A549 (cell line): ENCODE measurements at regions not wholly inside any gene's neighbourhood (a gene's known extent, or its start where the extent isn't known, plus 50 kb on each side); places are given as distances from the start of the nearest gene placed in this dataset.
"Not testable (repeated sequence)": the region's sequence is repeated elsewhere in the genome, so short reads cannot be mapped to it uniquely, and the experiment has no call there.

Experiments
- ATAC-seq, 2 experiments: fragments of 200-7000 bp in 1 of 2; fragments of >200 bp in 1 of 2; cut with Nextera tagmentation in 1 of 2; cut with Tn5 transposase in 1 of 2; 3 replicates each; pipeline versions ENCODE4 v1.8.0 to v1.9.1; 2018 to 2020; ENCODE audit warnings: mild to moderate bottlenecking in 1 of 2, moderate library complexity in 1 of 2
- CTCF ChIA-PET: fragments of 300-600 bp; sonication (Branson Sonifier 250); formaldehyde crosslinking; extraction: SDS; loops from one replicate; lab custom pipeline; 2021; ENCODE audit warnings: antibody characterized with exemption, inconsistent platforms; lab: Yijun Ruan, JAX
- POLR2A ChIA-PET: fragments of 350-600 bp; formaldehyde crosslinking; extraction: SDS; loops from one replicate; lab custom pipeline; 2021; ENCODE audit warnings: antibody characterized with exemption, inconsistent platforms; lab: Yijun Ruan, JAX
- DNase-seq, 2 experiments: peaks; one replicate each; pipeline versions ENCODE4 v3.0.0 to v3.0.0-alpha.2; 2011 to 2016; ENCODE audit warnings: low read depth in 1 of 2, low spot score in 1 of 2
- FAIRE-seq: peaks from 2 replicates; lab custom pipeline; 2011; peaks lifted over from hg19 to GRCh38; lab: Jason Lieb, UNC
- H3K27ac ChIP-seq, 2 experiments: fragments of >200 bp; sonication (Bioruptor Twin); formaldehyde crosslinking; 3 replicates each; pipeline ENCODE4 v1.5.1; 2016 to 2017
- H3K4me1 ChIP-seq: fragments of >200 bp; sonication (Bioruptor Twin); formaldehyde crosslinking; 3 replicates; pipeline ENCODE4 v1.6.1; 2016
- H3K4me2 ChIP-seq: fragments of >200 bp; sonication (Bioruptor Twin); formaldehyde crosslinking; 3 replicates; pipeline ENCODE4 v1.6.1; 2016
- H3K4me3 ChIP-seq: fragments of >200 bp; sonication (Bioruptor Twin); formaldehyde crosslinking; 3 replicates; pipeline ENCODE4 v1.5.1; 2016
- H3K9me3 ChIP-seq: fragments of >200 bp; sonication (Bioruptor Twin); formaldehyde crosslinking; 3 replicates; pipeline ENCODE4 v1.6.1; 2016
- CHD2 ChIP-seq: fragments of 150-350 bp; IDR thresholded peaks from 2 replicates; pipeline ENCODE4 v1.6.1; 2014; ENCODE audit warnings: low read length; ENCODE audit not compliant: partially characterized antibody
- EHF ChIP-seq: fragments of 250-450 bp; sonication (Bioruptor Pico); IDR thresholded peaks from 2 replicates; pipeline ENCODE4 v1.5.0; 2020; ENCODE audit warnings: mild to moderate bottlenecking
- FOXS1 ChIP-seq: fragments of 250-450 bp; sonication (Bioruptor Pico); IDR thresholded peaks from 2 replicates; pipeline ENCODE4 v1.5.0; 2020; ENCODE audit warnings: mild to moderate bottlenecking, moderate library complexity
- GATA3 ChIP-seq: IDR thresholded peaks from 2 replicates; pipeline ENCODE4 v1.6.1; 2012; ENCODE audit warnings: borderline replicate concordance
- HEYL ChIP-seq: fragments of 250-450 bp; sonication (Bioruptor Pico); IDR thresholded peaks from 2 replicates; pipeline ENCODE4 v1.8.0; 2021; ENCODE audit warnings: mild to moderate bottlenecking, moderate library complexity
- HOXB13 ChIP-seq: fragments of 250-450 bp; sonication (Bioruptor Pico); IDR thresholded peaks from 2 replicates; pipeline ENCODE4 v1.5.0; 2020; ENCODE audit warnings: low read depth, mild to moderate bottlenecking, moderate library complexity
- HOXB5 ChIP-seq: fragments of 250-450 bp; sonication (Bioruptor Pico); IDR thresholded peaks from 2 replicates; pipeline ENCODE4 v1.5.0; 2020; ENCODE audit warnings: mild to moderate bottlenecking, moderate library complexity
- JUN ChIP-seq, 2 experiments: fragments of >200 bp; sonication (Bioruptor Twin); formaldehyde crosslinking; IDR thresholded peaks; 2 replicates in 1 of 2; 3 replicates in 1 of 2; pipeline ENCODE4 v1.6.1; 2016 to 2017
- JUNB ChIP-seq: fragments of >200 bp; sonication (Bioruptor Twin); formaldehyde crosslinking; IDR thresholded peaks from 2 replicates; pipeline ENCODE4 v1.6.1; 2016
- MAFK ChIP-seq: fragments of 450-650 bp; IDR thresholded peaks from 2 replicates; pipeline ENCODE4 v1.6.1; 2014; ENCODE audit not compliant: partially characterized antibody
- MAZ ChIP-seq: fragments of 150-350 bp; IDR thresholded peaks from 2 replicates; pipeline ENCODE4 v1.6.1; 2014; ENCODE audit warnings: antibody characterized with exemption, low read depth, low read length, borderline replicate concordance
- NPAS2 ChIP-seq: fragments of 250-450 bp; sonication (Bioruptor Pico); IDR thresholded peaks from 2 replicates; pipeline ENCODE4 v1.8.0; 2022; ENCODE audit warnings: mild to moderate bottlenecking, moderate library complexity, borderline replicate concordance
- POLR2A ChIP-seq: IDR thresholded peaks from 2 replicates; pipeline ENCODE4 v1.6.1; 2012; ENCODE audit warnings: mild to moderate bottlenecking, low read length
- RAD21 ChIP-seq, 2 experiments: fragments of >200 bp in 1 of 2; sonication (Bioruptor Twin) in 1 of 2; formaldehyde crosslinking in 1 of 2; IDR thresholded peaks in 1 of 2; conservative IDR thresholded peaks in 1 of 2; 2 replicates in 1 of 2; 3 replicates in 1 of 2; pipeline ENCODE4 v1.6.1; 2012 to 2018; ENCODE audit warnings: inconsistent platforms in 1 of 2
- RCOR1 ChIP-seq: fragments of 150-350 bp; IDR thresholded peaks from 2 replicates; pipeline ENCODE4 v1.6.1; 2014; ENCODE audit warnings: antibody characterized with exemption, low read length, low read depth
- SMC3 ChIP-seq: fragments of >200 bp; sonication (Bioruptor Twin); formaldehyde crosslinking; IDR thresholded peaks from 3 replicates; pipeline ENCODE4 v1.6.1; 2018; ENCODE audit warnings: inconsistent platforms
- TP53 ChIP-seq: fragments of 250-450 bp; sonication (Bioruptor Pico); IDR thresholded peaks from 2 replicates; pipeline ENCODE4 v1.5.0; 2021; ENCODE audit warnings: mild to moderate bottlenecking, moderate library complexity
- ZC3H11A ChIP-seq: fragments of 450-650 bp; IDR thresholded peaks from 2 replicates; pipeline ENCODE4 v1.6.1; 2014; ENCODE audit warnings: antibody characterized with exemption, mild to moderate bottlenecking
- ZFP36 ChIP-seq: fragments of 450-650 bp; IDR thresholded peaks from 2 replicates; pipeline ENCODE4 v1.6.1; 2014; ENCODE audit warnings: borderline replicate concordance; ENCODE audit not compliant: partially characterized antibody
- ZNF302 ChIP-seq: fragments of 250-450 bp; sonication (Bioruptor Pico); IDR thresholded peaks from 2 replicates; pipeline ENCODE4 v1.9.0; 2021; ENCODE audit warnings: inconsistent platforms, mild to moderate bottlenecking, moderate library complexity
- WGBS: methylation state at CpG from one replicate; pipeline ENCODE4 v1.1.6; 2017; ENCODE audit errors: missing lambda C conversion rate; 5-methylcytosine and 5-hydroxymethylcytosine counted together
- TF ChIP-seq, protein P1 (sequence below): IDR thresholded peaks from 2 replicates; pipeline ENCODE4 v1.6.1; 2012
- TF ChIP-seq, protein P2 (sequence below): fragments of 450-650 bp; IDR thresholded peaks from 2 replicates; pipeline ENCODE4 v1.6.1; 2014; ENCODE audit warnings: antibody characterized with exemption
- TF ChIP-seq, protein P3 (sequence below): fragments of >200 bp; sonication (Bioruptor Twin); formaldehyde crosslinking; IDR thresholded peaks from 3 replicates; pipeline ENCODE4 v1.5.1; 2016
- TF ChIP-seq, protein P4 (sequence below): fragments of 250-450 bp; sonication (Bioruptor Pico); IDR thresholded peaks from 2 replicates; pipeline ENCODE4 v1.5.0; 2020; ENCODE audit warnings: low read depth, mild to moderate bottlenecking, moderate library complexity

DNA sequence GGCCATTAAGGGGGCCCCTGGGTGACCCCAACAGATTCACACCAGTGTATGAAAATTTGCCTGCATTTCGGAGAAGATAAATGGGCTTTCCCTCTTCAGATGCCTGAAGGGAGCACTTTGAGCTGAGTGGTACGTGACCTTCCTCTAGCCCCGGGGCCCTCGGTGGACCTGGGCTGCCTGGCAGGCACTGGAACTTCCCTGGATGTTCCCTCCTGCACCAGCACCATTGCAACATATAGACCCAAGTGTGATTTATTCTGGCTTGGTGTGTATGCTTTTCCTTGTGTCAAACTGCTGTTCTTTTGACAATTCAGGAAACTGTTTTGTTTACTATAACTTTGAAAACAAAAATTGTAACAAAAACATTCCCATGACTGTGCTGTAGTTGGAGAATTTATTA is 93.8 kb downstream of the TNFRSF13B start:
- WGBS = 48% methylated on average over 4 of the region's 4 CpGs

DNA sequence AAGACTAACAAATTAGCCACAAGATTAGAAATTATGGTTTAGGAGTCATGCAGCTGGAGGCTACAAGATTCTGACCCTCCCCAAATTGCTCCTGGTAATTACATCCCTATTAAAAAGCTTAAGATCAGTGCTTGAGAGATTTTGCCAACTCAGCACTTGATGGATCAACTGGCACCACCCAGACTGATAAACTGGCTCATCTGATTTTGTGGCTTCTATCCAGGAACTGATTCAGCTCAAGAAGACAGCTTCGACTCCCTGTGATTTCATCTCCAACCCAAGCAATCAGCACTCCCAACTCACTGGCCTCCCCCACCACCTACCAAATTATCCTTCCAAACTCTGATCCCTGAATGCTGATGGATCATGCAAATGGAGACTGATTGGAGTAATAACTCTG is 94.8 kb downstream of the TNFRSF13B start:
- H3K4me2 ChIP-seq = no peak overlapping the region
- ChIA-PET POLR2A (no interaction called here), CTCF (interaction anchor here (1.1 to 1.4 kb wide), 2 partner anchors 9 to 77 kb away, joined by 3 read pairs; no protein-coding TSS in a partner anchor)
- FAIRE-seq = no peak
- H3K27ac ChIP-seq = no peak overlapping the region
- no peak overlapping the region for H3K4me3 ChIP-seq
- H3K9me3 ChIP-seq = peaks cover 7% of the 10 kb centered on the region; the same call in 1 of the 3 replicates
- H3K4me1 ChIP-seq = 0 out of 3 replicates have a peak, but pooled peaks cover 6% of the 10 kb centered on the region
- 14% methylated on average over 1 of the region's 1 CpG for WGBS
- ATAC-seq = no peak
- TF ChIP-seq NPAS2 (CRISPR knock-in tag) = no peak
- TF ChIP-seq MAFK = peak; percentile 98
- no peak for DNase-seq

More for the DNA sequence above, 93.8 kb downstream of the TNFRSF13B start:
- TF ChIP-seq MAZ = no peak
- no peak for TF ChIP-seq NPAS2 (CRISPR knock-in tag)
- TF ChIP-seq ZFP36 = no peak
- TF ChIP-seq TP53 (CRISPR knock-in tag) = no peak
- TF ChIP-seq EHF (CRISPR knock-in tag) = no peak
- TF ChIP-seq CHD2 = no peak
- no peak for TF ChIP-seq RCOR1
- no peak for TF ChIP-seq ZC3H11A
- TF ChIP-seq HOXB13 (CRISPR knock-in tag) = no peak
- TF ChIP-seq HEYL = no peak
- TF ChIP-seq, protein P1, sequence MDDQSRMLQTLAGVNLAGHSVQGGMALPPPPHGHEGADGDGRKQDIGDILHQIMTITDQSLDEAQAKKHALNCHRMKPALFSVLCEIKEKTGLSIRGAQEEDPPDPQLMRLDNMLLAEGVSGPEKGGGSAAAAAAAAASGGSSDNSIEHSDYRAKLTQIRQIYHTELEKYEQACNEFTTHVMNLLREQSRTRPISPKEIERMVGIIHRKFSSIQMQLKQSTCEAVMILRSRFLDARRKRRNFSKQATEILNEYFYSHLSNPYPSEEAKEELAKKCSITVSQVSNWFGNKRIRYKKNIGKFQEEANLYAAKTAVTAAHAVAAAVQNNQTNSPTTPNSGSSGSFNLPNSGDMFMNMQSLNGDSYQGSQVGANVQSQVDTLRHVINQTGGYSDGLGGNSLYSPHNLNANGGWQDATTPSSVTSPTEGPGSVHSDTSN = no peak
- TF ChIP-seq JUN (IDR thresholded peaks at IDR 0.05) = no peak
- no peak for TF ChIP-seq SMC3
- TF ChIP-seq ZNF302 (CRISPR knock-in tag) = no peak
- no peak for TF ChIP-seq FOXS1 (CRISPR knock-in tag)
- TF ChIP-seq, protein P2, sequence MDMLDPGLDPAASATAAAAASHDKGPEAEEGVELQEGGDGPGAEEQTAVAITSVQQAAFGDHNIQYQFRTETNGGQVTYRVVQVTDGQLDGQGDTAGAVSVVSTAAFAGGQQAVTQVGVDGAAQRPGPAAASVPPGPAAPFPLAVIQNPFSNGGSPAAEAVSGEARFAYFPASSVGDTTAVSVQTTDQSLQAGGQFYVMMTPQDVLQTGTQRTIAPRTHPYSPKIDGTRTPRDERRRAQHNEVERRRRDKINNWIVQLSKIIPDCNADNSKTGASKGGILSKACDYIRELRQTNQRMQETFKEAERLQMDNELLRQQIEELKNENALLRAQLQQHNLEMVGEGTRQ = no peak
- no peak for TF ChIP-seq POLR2A
- Histone ChIP-seq H3K27ac (no peak overlapping the region), H3K4me3 (no peak overlapping the region), H3K4me1 (no peaks in the 10 kb centered on the region), H3K4me2 (no peak overlapping the region), H3K9me3 (peaks cover 7% of the 10 kb centered on the region; the same call in 1 of the 3 replicates)
- DNase-seq (no peak), ATAC-seq (no peak), FAIRE-seq (peak; percentile 28)
- CTCF ChIA-PET = interaction anchor here (0.6 to 1.1 kb wide), 2 partner anchors 8 to 30 kb away, joined by 3 read pairs; no protein-coding TSS in a partner anchor
- POLR2A ChIA-PET = no interaction called here

DNA sequence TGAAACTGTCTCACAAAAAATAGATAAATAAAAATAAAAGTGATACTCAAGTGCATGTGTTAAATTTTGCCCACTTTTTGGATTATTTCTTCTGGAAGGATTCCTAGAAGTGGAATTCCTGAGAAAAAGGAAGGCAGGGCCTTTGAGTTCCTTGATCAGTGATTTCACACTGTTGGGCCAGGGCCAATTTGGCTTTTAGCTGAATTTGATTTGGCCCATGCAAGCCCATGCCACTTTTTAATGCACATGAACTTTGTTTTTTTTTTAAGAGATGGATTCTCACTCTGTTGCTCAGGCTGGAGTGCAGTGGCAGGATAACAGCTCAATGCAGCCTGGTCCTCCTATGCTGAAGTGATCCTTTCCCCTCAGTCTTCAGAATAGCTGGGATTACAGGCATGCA is 96.3 kb downstream of the TNFRSF13B start:
- no peak overlapping the region for H3K27ac ChIP-seq
- H3K4me3 ChIP-seq = no peak overlapping the region
- POLR2A ChIA-PET = no interaction called here
- no peak for TF ChIP-seq GATA3
- TF ChIP-seq CHD2 = no peak
- TF ChIP-seq HOXB13 (CRISPR knock-in tag) = no peak
- TF ChIP-seq, protein P3, sequence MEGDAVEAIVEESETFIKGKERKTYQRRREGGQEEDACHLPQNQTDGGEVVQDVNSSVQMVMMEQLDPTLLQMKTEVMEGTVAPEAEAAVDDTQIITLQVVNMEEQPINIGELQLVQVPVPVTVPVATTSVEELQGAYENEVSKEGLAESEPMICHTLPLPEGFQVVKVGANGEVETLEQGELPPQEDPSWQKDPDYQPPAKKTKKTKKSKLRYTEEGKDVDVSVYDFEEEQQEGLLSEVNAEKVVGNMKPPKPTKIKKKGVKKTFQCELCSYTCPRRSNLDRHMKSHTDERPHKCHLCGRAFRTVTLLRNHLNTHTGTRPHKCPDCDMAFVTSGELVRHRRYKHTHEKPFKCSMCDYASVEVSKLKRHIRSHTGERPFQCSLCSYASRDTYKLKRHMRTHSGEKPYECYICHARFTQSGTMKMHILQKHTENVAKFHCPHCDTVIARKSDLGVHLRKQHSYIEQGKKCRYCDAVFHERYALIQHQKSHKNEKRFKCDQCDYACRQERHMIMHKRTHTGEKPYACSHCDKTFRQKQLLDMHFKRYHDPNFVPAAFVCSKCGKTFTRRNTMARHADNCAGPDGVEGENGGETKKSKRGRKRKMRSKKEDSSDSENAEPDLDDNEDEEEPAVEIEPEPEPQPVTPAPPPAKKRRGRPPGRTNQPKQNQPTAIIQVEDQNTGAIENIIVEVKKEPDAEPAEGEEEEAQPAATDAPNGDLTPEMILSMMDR = no peak
- no peak for TF ChIP-seq RCOR1
- no peak for TF ChIP-seq JUNB
- no peak for TF ChIP-seq HOXB5
- no peak for TF ChIP-seq POLR2A
- TF ChIP-seq, protein P4, sequence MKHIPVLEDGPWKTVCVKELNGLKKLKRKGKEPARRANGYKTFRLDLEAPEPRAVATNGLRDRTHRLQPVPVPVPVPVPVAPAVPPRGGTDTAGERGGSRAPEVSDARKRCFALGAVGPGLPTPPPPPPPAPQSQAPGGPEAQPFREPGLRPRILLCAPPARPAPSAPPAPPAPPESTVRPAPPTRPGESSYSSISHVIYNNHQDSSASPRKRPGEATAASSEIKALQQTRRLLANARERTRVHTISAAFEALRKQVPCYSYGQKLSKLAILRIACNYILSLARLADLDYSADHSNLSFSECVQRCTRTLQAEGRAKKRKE (CRISPR knock-in tag) = no peak
- no peak for TF ChIP-seq RAD21 (conservative IDR thresholded peaks at IDR 0.05 in 1 of 2, IDR thresholded peaks at IDR 0.05 in 1 of 2)
- CTCF ChIA-PET = interaction anchor here (1.4 kb wide), 2 partner anchors 10 to 13 kb away, joined by 3 to 5 read pairs; no protein-coding TSS in a partner anchor
- H3K4me2 ChIP-seq = no peak overlapping the region
- ATAC-seq = no peak
- FAIRE-seq = no peak
- H3K4me1 ChIP-seq = 0 out of 3 replicates have a peak, but pooled peaks cover 6% of the 10 kb centered on the region
- no peak for DNase-seq
- 0 out of 3 replicates have a peak, but pooled peaks cover 7% of the 10 kb centered on the region for H3K9me3 ChIP-seq

DNA sequence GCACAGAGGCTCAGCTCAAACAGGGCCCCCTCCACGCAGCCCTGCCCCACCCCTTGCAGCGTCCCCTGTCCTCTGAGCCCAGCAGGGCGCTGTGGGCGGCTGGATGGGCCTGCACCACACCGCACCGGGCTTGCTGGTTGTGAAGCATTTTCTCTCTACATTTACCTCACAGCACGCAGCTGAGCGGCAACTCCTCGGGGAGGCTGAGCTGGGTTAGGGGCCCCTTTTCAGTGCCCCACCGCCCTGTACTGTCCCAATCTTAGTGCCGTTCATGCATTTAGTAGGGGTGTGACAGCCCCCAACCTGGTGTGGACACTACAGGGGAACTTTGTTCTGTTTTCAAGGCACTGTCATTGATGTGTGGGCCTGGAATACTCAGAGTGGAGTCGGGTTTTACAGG is 97.7 kb downstream of the TNFRSF13B start:
- H3K9me3 ChIP-seq, H3K4me3 ChIP-seq, H3K27ac ChIP-seq, CTCF ChIA-PET, ATAC-seq, H3K4me2 ChIP-seq, DNase-seq, FAIRE-seq, POLR2A ChIA-PET, H3K4me1 ChIP-seq: not testable (repeated sequence)
- 81% methylated on average over 6 of the region's 12 CpGs for WGBS
